ENCODE measurements at regions not wholly inside any gene's neighbourhood (a gene's known extent, or its start where the extent isn't known, plus 50 kb on each side); places are given as distances from the start of the nearest gene placed in this dataset.
"Not testable (repeated sequence)": the region's sequence is repeated elsewhere in the genome, so short reads cannot be mapped to it uniquely, and the experiment has no call there.

GRCh38 chr5:23727271-23727670 lies 219.9 kb downstream of the PRDM9 start:
- DNase-seq, result no peak

DNA sequence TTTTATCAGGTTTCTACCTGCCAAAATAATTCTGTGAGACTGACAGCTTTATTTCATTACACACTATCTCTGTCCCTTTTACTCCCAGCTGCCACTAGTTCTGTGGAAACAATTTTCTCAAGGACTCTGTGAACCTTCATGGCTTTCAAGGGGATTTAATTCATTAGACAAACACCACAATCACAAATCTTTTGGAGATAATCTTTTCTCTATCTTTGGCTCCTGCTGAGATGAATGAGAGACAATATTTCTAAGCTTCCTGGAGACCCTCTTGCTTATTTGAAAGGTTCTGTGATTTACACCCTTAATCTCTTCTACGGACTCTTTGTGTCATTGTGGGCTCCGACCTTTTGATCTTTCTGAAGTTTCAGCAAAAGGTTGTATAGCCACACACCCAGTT lies 222.6 kb downstream of the PRDM9 start:
- DNase-seq, result no peak

GRCh38 chr5:23740029-23740428 lies 232.6 kb downstream of the PRDM9 start:
- DNase-seq, result no peak

GRCh38 chr5:23742701-23743100 lies 235.3 kb downstream of the PRDM9 start:
- DNase-seq, result no peak

- DNase-seq, result no peak
These were observed 248.5 kb downstream of the PRDM9 start for GRCh38 chr5:23755906-23756305.

GRCh38 chr5:23756779-23757178 lies 249.4 kb downstream of the PRDM9 start:
- DNase-seq, result no peak

- no peak for DNase-seq
These were observed 255.8 kb downstream of the PRDM9 start for GRCh38 chr5:23763170-23763569.

GRCh38 chr5:23776684-23777083 lies 269.3 kb downstream of the PRDM9 start:
- DNase-seq, result no peak

DNA sequence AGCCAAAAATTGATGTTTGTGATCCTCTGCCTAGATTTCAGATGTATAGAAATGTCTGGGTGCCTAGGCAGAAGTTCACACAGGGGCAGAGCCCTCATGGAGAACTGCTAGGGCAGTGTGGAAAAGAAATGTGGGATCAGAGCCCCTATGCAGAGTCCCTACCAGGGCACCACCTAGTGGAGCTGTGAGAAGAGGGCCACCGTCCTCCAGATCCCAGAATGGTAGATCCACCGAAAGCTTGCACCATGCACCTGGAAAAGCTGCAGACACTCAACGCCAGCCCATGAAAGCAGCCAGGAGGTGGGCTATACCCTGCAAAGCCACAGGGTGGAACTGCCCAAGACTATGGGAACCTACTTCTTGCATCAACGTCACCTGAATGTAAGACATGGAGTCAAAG lies 292.9 kb downstream of the PRDM9 start:
- DNase-seq, result not testable (repeated sequence)

- DNase-seq, result no peak
These were observed 313.5 kb downstream of the PRDM9 start for GRCh38 chr5:23820765-23821471.

DNA sequence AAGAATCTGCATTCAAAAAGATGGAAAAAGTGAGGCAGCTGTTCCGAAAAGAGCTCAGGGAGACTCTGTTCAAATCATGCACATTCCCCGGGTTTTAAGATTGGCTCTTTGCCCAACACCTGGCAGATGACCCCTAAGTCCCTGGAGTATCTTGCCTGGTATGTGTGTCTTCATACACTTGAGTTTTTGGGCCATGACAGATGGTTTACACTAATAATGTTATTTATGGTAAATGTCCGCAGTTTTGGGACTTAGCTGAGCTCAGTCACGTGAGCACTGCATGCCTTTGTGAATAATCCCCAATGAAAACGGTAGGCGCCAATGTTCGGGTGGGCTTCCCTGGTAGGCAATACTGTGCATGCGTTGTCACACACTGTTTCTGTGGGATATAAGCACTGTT lies 316.1 kb downstream of the PRDM9 start:
- no peak for DNase-seq

GRCh38 chr5:23825196-23825595 lies 317.8 kb downstream of the PRDM9 start:
- DNase-seq, result no peak

DNA sequence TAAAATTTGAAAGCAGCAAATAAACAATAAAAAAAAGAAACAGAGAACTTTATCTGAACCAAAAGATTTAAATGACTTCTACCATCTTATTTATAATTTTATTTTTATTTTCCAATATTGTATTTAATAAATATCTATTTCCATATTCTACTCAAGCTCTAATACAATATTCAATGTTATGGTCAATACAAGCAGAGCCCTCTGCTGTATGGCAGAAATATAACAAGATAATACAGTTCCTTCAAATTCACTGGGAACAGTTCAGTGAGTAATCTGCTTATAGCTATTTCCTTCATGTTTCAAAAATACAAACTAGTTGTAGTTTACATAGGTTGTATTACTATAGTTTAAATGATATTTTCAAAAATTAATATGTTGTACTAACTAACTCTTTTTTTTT lies 332.7 kb downstream of the PRDM9 start:
- no peak for DNase-seq

GRCh38 chr5:23864786-23865185 lies 357.4 kb downstream of the PRDM9 start:
- no peak for DNase-seq

GRCh38 chr5:23877847-23878246 lies 370.4 kb downstream of the PRDM9 start:
- DNase-seq, result no peak

GRCh38 chr5:23884405-23885031 lies 377.1 kb downstream of the PRDM9 start:
- DNase-seq, result no peak

GRCh38 chr5:23893561-23893960 lies 386.2 kb downstream of the PRDM9 start:
- DNase-seq, result no peak

GRCh38 chr5:23895614-23896013 lies 388.2 kb downstream of the PRDM9 start:
- no peak for DNase-seq

DNA sequence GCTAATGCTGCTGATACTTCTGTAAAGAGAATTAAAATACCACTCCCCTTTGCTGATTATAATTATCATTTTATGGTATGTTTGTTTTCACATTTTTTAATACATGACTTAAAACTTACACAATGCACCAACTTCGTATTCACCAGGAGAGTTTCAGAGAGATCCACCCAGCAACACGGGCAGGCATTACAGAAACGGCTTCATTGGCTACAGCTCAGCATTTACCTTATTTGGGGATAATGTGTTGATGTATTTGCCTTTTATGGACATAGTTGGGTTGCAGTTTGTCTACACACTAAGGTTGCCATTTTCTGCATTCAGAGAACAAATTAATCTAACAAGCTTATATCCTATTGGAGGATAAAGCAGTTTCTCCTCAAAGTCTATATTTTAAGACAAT lies 423.6 kb downstream of the PRDM9 start:
- no peak for DNase-seq

DNA sequence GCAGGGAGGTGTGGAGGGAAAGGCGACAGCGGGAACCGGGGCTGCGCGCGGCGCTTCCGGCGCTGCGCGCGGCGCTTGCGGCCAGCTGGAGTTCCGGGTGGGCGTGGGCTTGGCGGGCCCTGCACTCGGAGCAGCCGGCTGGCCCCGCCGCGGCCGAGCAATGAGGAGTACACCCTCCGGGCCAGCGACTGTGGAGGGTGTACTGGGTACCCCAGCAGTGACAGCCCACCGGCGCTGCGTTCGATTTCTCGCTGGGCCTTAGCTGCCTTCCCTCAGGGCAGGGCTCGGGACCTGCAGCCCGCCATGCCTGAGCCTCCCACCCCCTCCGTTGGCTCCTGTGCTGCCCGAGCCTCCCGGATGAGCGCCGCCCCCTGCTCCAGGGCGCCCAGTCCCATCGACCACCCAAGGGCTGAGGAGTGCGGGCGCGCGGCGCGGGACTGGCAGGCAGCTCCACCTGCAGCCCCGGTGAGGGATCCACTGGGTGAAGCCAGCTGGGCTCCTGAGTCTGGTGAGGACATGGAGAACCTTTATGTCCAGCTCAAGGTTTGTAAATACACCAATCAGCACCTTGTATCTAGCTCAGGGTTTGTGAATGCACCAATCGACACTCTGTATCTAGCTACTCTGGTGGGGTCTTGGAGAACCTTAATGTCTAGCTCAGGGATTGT lies 444.0 kb downstream of the PRDM9 start:
- not testable (repeated sequence) for DNase-seq

DNA sequence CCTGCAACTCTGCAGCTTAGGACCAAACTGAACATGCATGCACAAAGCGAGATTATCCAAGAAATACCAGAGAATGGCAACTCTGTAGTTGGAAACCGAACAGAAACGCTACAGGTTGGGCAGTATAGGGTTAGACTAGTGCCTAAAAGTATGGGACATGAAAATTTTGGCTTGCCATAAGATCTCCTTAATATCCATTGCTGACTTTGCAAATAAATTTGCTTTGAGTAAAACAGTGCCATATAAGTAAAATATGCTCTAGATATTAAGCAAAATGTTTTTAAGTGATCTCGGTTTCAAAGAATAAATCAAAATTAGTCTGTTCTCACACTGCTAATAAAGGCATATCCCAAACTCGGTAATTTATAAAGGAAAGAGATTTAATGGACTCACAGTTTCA lies 456.0 kb downstream of the PRDM9 start:
- DNase-seq, result no peak

- DNase-seq, result no peak
These were observed 470.0 kb downstream of the PRDM9 start for GRCh38 chr5:23977365-23977764.

DNA sequence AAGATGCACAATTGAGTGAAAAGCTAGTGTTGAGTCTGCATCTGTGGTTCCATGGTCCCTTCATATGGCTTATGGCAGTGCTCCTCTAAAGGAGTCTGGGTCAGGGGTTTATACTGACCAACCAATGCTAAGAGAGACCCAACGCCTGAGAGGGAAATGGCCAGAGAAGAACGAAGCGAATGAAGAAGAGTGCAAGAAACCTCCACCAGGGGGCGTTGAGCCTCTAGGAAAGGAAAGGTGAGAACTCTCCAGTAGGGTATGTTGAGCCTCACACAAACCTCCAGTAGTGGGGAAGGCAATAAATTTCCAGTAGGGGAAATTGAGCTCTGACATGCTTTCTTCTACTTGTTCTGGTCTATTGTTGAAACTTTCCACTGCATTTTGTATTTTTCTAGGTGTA lies 470.6 kb downstream of the PRDM9 start:
- DNase-seq, result no peak

- no peak for DNase-seq
These were observed 484.0 kb downstream of the PRDM9 start for GRCh38 chr5:23991406-23991805.
